LoVo (cell line): ENCODE measurements at regions not wholly inside any gene's neighbourhood (a gene's known extent, or its start where the extent isn't known, plus 50 kb on each side); places are given as distances from the start of the nearest gene placed in this dataset.

Source experiments
- DNase-seq: peaks from one replicate; pipeline ENCODE4 v3.0.0-alpha.2; 2016; ENCODE audit warnings: low spot score

GRCh38 chr18:46344416-46345180 lies 240.4 kb downstream of the HAUS1 start:
- DNase-seq = no peak

GRCh38 chr18:46345181-46345465 lies 240.9 kb downstream of the HAUS1 start:
- no peak for DNase-seq

GRCh38 chr18:46346213-46346612 lies 242.0 kb downstream of the HAUS1 start:
- no peak for DNase-seq

GRCh38 chr18:46346896-46347630 lies 242.9 kb downstream of the HAUS1 start:
- no peak for DNase-seq

- no peak for DNase-seq
Measured at GRCh38 chr18:46350598-46351159, 246.5 kb downstream of the HAUS1 start.

- DNase-seq = no peak
Measured at GRCh38 chr18:46352520-46353250, 248.5 kb downstream of the HAUS1 start.

GRCh38 chr18:46353460-46353859 lies 249.3 kb downstream of the HAUS1 start:
- DNase-seq = no peak

- DNase-seq = no peak
Measured at GRCh38 chr18:46356278-46357033, 252.3 kb downstream of the HAUS1 start.

- DNase-seq = no peak
Measured at GRCh38 chr18:46360102-46360699, 256.0 kb downstream of the HAUS1 start.

- DNase-seq = no peak
Measured at GRCh38 chr18:46360866-46361265, 256.7 kb downstream of the HAUS1 start.

GRCh38 chr18:46362533-46362932 lies 258.3 kb downstream of the HAUS1 start:
- no peak for DNase-seq

GRCh38 chr18:46364048-46364447 lies 259.9 kb downstream of the HAUS1 start:
- DNase-seq = no peak

GRCh38 chr18:46366201-46366600 lies 262.0 kb downstream of the HAUS1 start:
- no peak for DNase-seq

GRCh38 chr18:46366751-46367376 lies 262.7 kb downstream of the HAUS1 start:
- DNase-seq = no peak

GRCh38 chr18:46369323-46369722 lies 265.1 kb downstream of the HAUS1 start:
- DNase-seq = no peak

- DNase-seq = no peak
Measured at GRCh38 chr18:46370898-46371297, 266.7 kb downstream of the HAUS1 start.

- DNase-seq = no peak
Measured at GRCh38 chr18:46372670-46373069, 268.5 kb downstream of the HAUS1 start.

GRCh38 chr18:46373131-46373530 lies 268.9 kb downstream of the HAUS1 start:
- no peak for DNase-seq

GRCh38 chr18:46373791-46374190 lies 269.6 kb downstream of the HAUS1 start:
- DNase-seq = no peak

GRCh38 chr18:46374850-46375249 lies 270.7 kb downstream of the HAUS1 start:
- no peak for DNase-seq

GRCh38 chr18:46377557-46377956 lies 273.4 kb downstream of the HAUS1 start:
- no peak for DNase-seq
